ENCODE measurements at regions not wholly inside any gene's neighbourhood (a gene's known extent, or its start where the extent isn't known, plus 50 kb on each side); places are given as distances from the start of the nearest gene placed in this dataset.

DNA sequence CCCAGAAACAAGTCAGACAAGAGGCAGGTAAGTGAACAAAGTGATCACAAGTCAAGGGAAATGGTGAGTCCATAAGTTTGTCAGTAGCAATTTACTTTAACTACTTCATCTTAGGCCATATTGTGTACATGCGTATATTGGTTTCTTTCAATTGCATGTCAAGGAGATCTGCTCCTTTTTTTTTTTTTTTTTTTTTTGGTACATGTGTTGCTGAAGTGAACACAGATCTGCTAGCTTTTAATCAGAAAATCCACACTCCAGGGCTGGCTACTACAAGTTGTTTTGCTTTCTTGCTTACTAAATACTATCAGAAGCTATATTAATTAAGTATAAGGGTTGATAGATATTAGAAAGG lies 985.1 kb downstream of the TSN start:
- Mint-ChIP-seq H3K36me3 (ENCODE audit: low read depth, unreplicated experiment) (no peaks in the 10 kb centered on the region), H3K27me3 (ENCODE audit: unreplicated experiment) (peaks cover 3% of the 10 kb centered on the region), H3K27ac (ENCODE audit: unreplicated experiment) (no peak overlapping the region), H3K4me1 (ENCODE audit: unreplicated experiment) (no peaks in the 10 kb centered on the region), H3K9me3 (ENCODE audit: unreplicated experiment) (no peaks in the 10 kb centered on the region), H3K4me3 (ENCODE audit: unreplicated experiment) (no peak overlapping the region)
- no peak for DNase-seq (ENCODE audit: low spot score)
- no peak for TF ChIP-seq CTCF (IDR thresholded peaks at IDR 0.05; ENCODE audit: unreplicated experiment)

DNA sequence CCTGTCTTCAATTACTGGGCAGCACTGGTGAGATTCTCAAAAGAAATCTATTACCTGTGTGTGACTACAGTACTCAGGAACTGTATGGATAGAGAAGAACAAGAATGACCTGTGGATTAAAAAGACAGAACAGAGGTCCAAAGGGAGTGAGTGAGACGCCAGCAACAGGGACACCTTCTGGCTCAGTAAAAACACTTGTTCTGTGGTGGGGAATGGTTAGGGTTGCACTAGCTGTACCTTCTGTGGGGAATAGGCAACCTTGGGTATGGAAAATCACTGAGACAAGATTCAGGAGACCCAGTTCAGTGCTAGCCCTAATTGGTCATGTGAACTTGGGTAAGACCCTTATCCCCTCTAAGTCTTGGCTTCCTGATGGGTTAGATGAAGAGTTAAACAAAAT lies 986.0 kb downstream of the TSN start:
- Mint-ChIP-seq H3K27me3 (ENCODE audit: unreplicated experiment) (peaks cover 3% of the 10 kb centered on the region), H3K4me3 (ENCODE audit: unreplicated experiment) (no peak overlapping the region), H3K36me3 (ENCODE audit: low read depth, unreplicated experiment) (no peaks in the 10 kb centered on the region), H3K4me1 (ENCODE audit: unreplicated experiment) (no peaks in the 10 kb centered on the region), H3K9me3 (ENCODE audit: unreplicated experiment) (no peaks in the 10 kb centered on the region), H3K27ac (ENCODE audit: unreplicated experiment) (no peak overlapping the region)
- DNase-seq (ENCODE audit: low spot score) = no peak
- no peak for TF ChIP-seq CTCF (IDR thresholded peaks at IDR 0.05; ENCODE audit: unreplicated experiment)

GRCh38 chr2:122743021-122743675 lies 987.7 kb downstream of the TSN start:
- Mint-ChIP-seq H3K27me3 (ENCODE audit: unreplicated experiment) (no peaks in the 10 kb centered on the region), H3K27ac (ENCODE audit: unreplicated experiment) (no peak overlapping the region), H3K36me3 (ENCODE audit: low read depth, unreplicated experiment) (no peaks in the 10 kb centered on the region), H3K4me3 (ENCODE audit: unreplicated experiment) (no peak overlapping the region), H3K4me1 (ENCODE audit: unreplicated experiment) (no peaks in the 10 kb centered on the region), H3K9me3 (ENCODE audit: unreplicated experiment) (no peaks in the 10 kb centered on the region)
- DNase-seq (ENCODE audit: low spot score) = no peak
- no peak for TF ChIP-seq CTCF (IDR thresholded peaks at IDR 0.05; ENCODE audit: unreplicated experiment)

- Mint-ChIP-seq H3K9me3 (ENCODE audit: unreplicated experiment) (no peaks in the 10 kb centered on the region), H3K27me3 (ENCODE audit: unreplicated experiment) (no peaks in the 10 kb centered on the region), H3K36me3 (ENCODE audit: low read depth, unreplicated experiment) (no peaks in the 10 kb centered on the region), H3K27ac (ENCODE audit: unreplicated experiment) (no peak overlapping the region), H3K4me3 (ENCODE audit: unreplicated experiment) (no peak overlapping the region), H3K4me1 (ENCODE audit: unreplicated experiment) (no peaks in the 10 kb centered on the region)
- no peak for DNase-seq (ENCODE audit: low spot score)
- no peak for TF ChIP-seq CTCF (IDR thresholded peaks at IDR 0.05; ENCODE audit: unreplicated experiment)
Observed at GRCh38 chr2:122745603-122746002, 990.2 kb downstream of the TSN start.

DNA sequence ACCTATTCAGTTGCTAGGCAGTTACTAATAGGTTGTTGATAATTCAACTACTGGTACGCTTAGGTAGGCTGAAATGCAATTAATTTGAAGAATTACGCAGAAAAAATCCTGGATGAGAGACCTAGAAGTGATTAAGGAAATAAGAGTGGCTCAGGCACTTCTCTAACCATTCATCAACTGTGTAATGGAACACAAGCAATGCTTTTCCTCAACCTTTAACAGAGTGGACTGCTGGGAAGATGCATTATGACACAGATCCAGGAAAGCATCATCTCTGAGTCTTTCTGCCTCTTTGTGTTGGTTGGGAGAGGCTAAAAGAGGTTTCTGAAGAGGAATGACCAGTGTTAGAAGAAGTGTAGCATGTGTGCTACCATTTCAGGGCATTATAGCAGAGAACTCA lies 992.2 kb downstream of the TSN start:
- H3K27me3 Mint-ChIP-seq (ENCODE audit: unreplicated experiment) = no peaks in the 10 kb centered on the region
- DNase-seq (ENCODE audit: low spot score) = no peak
- no peak for TF ChIP-seq CTCF (IDR thresholded peaks at IDR 0.05; ENCODE audit: unreplicated experiment)
- H3K36me3 Mint-ChIP-seq (ENCODE audit: low read depth, unreplicated experiment) = no peaks in the 10 kb centered on the region
- H3K27ac Mint-ChIP-seq (ENCODE audit: unreplicated experiment) = no peak overlapping the region
- no peaks in the 10 kb centered on the region for H3K9me3 Mint-ChIP-seq (ENCODE audit: unreplicated experiment)
- no peak overlapping the region for H3K4me3 Mint-ChIP-seq (ENCODE audit: unreplicated experiment)
- no peaks in the 10 kb centered on the region for H3K4me1 Mint-ChIP-seq (ENCODE audit: unreplicated experiment)

Measured in endothelial cell (in vitro differentiated cells).